MCF 10A (cell line): ENCODE measurements at regions not wholly inside any gene's neighbourhood (a gene's known extent, or its start where the extent isn't known, plus 50 kb on each side); places are given as distances from the start of the nearest gene placed in this dataset.

Experiments
- BruUV-seq: library from RNA; stranded (reverse); fragments of 400-500 nt; replicated peaks from 2 replicates; lab custom pipeline; 2021; lab: Mats Ljungman, UMichigan
- CTCF ChIA-PET: fragments of 300-600 bp; sonication (Branson Sonifier 250); formaldehyde crosslinking; extraction: SDS; loops from one replicate; lab custom pipeline; 2021; ENCODE audit warnings: antibody characterized with exemption, inconsistent platforms; lab: Yijun Ruan, JAX
- POLR2A ChIA-PET: fragments of 300-600, 350-650 bp; sonication (Branson Sonifier 250); formaldehyde crosslinking; extraction: SDS; loops from one replicate; lab custom pipeline; 2020; ENCODE audit warnings: antibody characterized with exemption, inconsistent platforms; lab: Yijun Ruan, JAX
- DNase-seq: peaks from one replicate; pipeline ENCODE4 v3.0.0-alpha.2; 2018; ENCODE audit not compliant: unreplicated experiment
- H3K27ac Mint-ChIP-seq: one replicate; pipeline ENCODE4 v1.8.0; 2022; ENCODE audit warnings: mild to moderate bottlenecking, low read depth, mixed read lengths; ENCODE audit not compliant: unreplicated experiment
- H3K27me3 Mint-ChIP-seq: one replicate; pipeline ENCODE4 v1.8.0; 2022; ENCODE audit warnings: mixed read lengths; ENCODE audit not compliant: insufficient read depth, unreplicated experiment
- H3K36me3 Mint-ChIP-seq: one replicate; pipeline ENCODE4 v1.8.0; 2022; ENCODE audit warnings: mild to moderate bottlenecking, moderate library complexity, mixed read lengths; ENCODE audit not compliant: insufficient read depth, unreplicated experiment
- H3K4me1 Mint-ChIP-seq: one replicate; pipeline ENCODE4 v1.8.0; 2022; ENCODE audit warnings: mixed read lengths; ENCODE audit not compliant: insufficient read depth, unreplicated experiment
- H3K4me3 Mint-ChIP-seq: one replicate; pipeline ENCODE4 v1.8.0; 2022; ENCODE audit warnings: mild to moderate bottlenecking, moderate library complexity, mixed read lengths; ENCODE audit not compliant: unreplicated experiment
- H3K9me3 Mint-ChIP-seq: one replicate; pipeline ENCODE4 v1.8.0; 2022; ENCODE audit warnings: mixed read lengths; ENCODE audit not compliant: unreplicated experiment
- CTCF ChIP-seq: fragments of 200-600 bp; IDR thresholded peaks from one replicate; pipeline ENCODE4 v1.8.0; 2022; ENCODE audit warnings: antibody characterized with exemption, mild to moderate bottlenecking; ENCODE audit not compliant: unreplicated experiment
- intact Hi-C: fragments of 100-400 bp; cut with micrococcal nuclease; formaldehyde crosslinking; loops from 2 replicates; pipeline ENCODE4 v1.14.1; 2022

- H3K9me3 Mint-ChIP-seq, result no peaks in the 10 kb centered on the region
- intact Hi-C loops, result no loop called here
- H3K36me3 Mint-ChIP-seq, result no peaks in the 10 kb centered on the region
Observed at GRCh38 chr1:175848329-175848728, 104.9 kb upstream of the TNR start.

GRCh38 chr1:175845985-175846384, 102.6 kb upstream of the TNR start:
- ChIA-PET POLR2A (no interaction called here), CTCF (interaction anchor here (1.0 to 1.3 kb wide), 3 partner anchors 22 to 472 kb away, joined by 3 to 4 read pairs (median 3); no protein-coding TSS in a partner anchor)
- no TSS peak for BruUV-seq
- Mint-ChIP-seq H3K27me3 (peaks cover 94% of the 10 kb centered on the region), H3K4me3 (no peak overlapping the region), H3K4me1 (peaks cover 3% of the 10 kb centered on the region), H3K9me3 (no peaks in the 10 kb centered on the region), H3K27ac (no peak overlapping the region), H3K36me3 (no peaks in the 10 kb centered on the region)
- no peak for TF ChIP-seq CTCF
- intact Hi-C loops, result no loop called here
- DNase-seq, result no peak

More at GRCh38 chr1:175848329-175848728, 104.9 kb upstream of the TNR start:
- no peak for DNase-seq
- Mint-ChIP-seq H3K4me1 (no peaks in the 10 kb centered on the region), H3K27me3 (peaks cover 85% of the 10 kb centered on the region), H3K27ac (no peak overlapping the region), H3K4me3 (no peak overlapping the region)
- CTCF ChIA-PET, result interaction anchor here (0.6 kb wide), 1 partner anchor 79 kb away, joined by 3 read pairs; no protein-coding TSS in a partner anchor
- no peak for TF ChIP-seq CTCF
- POLR2A ChIA-PET, result interaction anchor here (0.7 kb wide), 1 partner anchor 29 kb away, joined by 3 read pairs; no protein-coding TSS in a partner anchor
- BruUV-seq, result no TSS peak

- ChIA-PET POLR2A (no interaction called here), CTCF (interaction anchor here (0.6 to 1.2 kb wide), 2 partner anchors 68 to 472 kb away, joined by 3 read pairs; no protein-coding TSS in a partner anchor)
- Mint-ChIP-seq H3K27ac (no peak overlapping the region), H3K4me1 (peaks cover 9% of the 10 kb centered on the region), H3K36me3 (no peaks in the 10 kb centered on the region), H3K9me3 (no peaks in the 10 kb centered on the region), H3K4me3 (no peak overlapping the region), H3K27me3 (peaks cover 88% of the 10 kb centered on the region)
- peak; percentile 40 for DNase-seq
- no TSS peak for BruUV-seq
- intact Hi-C loops, result no loop called here
- TF ChIP-seq CTCF, result no peak
Observed at GRCh38 chr1:175845338-175845737, 101.9 kb upstream of the TNR start.

- CTCF ChIA-PET, result interaction anchor here (0.6 to 1.2 kb wide), 4 partner anchors 67 to 698 kb away, joined by 3 to 4 read pairs (median 3); no protein-coding TSS in a partner anchor
- Mint-ChIP-seq H3K27ac (no peak overlapping the region), H3K4me3 (no peak overlapping the region), H3K4me1 (peaks cover 14% of the 10 kb centered on the region), H3K27me3 (peaks cover 85% of the 10 kb centered on the region), H3K9me3 (no peaks in the 10 kb centered on the region), H3K36me3 (no peaks in the 10 kb centered on the region)
- peak; percentile 21 for DNase-seq
- intact Hi-C loops, result no loop called here
- no peak for TF ChIP-seq CTCF
- no TSS peak for BruUV-seq
- POLR2A ChIA-PET, result no interaction called here
Observed at GRCh38 chr1:175844877-175845276, 101.5 kb upstream of the TNR start.
